HG03469 (cell line): ENCODE measurements at regions not wholly inside any gene's neighbourhood (a gene's known extent, or its start where the extent isn't known, plus 50 kb on each side); places are given as distances from the start of the nearest gene placed in this dataset.
"Not testable (repeated sequence)": the region's sequence is repeated elsewhere in the genome, so short reads cannot be mapped to it uniquely, and the experiment has no call there.

Experiments used
- ATAC-seq: cut with Tn5 transposase; IDR thresholded peaks from one replicate; pipeline ENCODE4 v1.9.1; 2021; ENCODE audit warnings: mild to moderate bottlenecking, moderate library complexity, moderate number of reproducible peaks; ENCODE audit not compliant: unreplicated experiment

DNA sequence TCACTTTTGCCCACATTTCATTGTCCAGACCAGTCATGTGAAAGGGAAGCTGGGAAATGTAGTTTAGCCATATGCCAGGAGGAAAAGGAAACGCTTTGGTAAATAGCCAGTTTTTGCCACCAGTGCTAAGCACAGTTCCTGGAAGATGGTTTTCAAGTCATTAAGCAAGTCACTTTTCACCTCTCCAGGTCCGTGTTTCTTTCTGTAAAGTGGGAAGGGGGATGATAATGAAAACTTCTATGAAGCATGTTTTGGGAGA lies 96.6 kb upstream of the TPTE start:
- ATAC-seq, result not testable (repeated sequence)

GRCh38 chr21:10425856-10426255 lies 95.5 kb upstream of the TPTE start:
- ATAC-seq, result no peak

DNA sequence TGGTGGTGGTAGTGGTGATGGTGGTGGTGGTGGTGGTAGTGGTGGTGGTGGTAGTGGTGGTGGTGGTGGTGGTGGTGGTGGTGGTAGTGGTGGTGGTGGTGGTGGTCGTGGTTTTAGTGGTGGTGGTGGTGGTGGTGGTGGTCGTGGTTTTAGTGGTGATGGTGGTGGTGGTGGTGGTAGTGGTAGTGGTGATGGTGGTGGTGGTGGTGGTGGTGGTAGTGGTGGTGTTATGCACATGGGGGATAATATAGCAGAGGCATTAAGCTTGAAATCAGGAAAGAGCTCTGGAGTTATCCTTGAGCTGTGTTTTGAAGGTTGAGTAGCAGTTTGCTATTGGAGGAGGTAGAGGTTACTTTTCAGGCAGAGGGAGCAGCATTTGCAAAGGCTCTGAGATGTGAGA lies 94.6 kb upstream of the TPTE start:
- ATAC-seq, result not testable (repeated sequence)

DNA sequence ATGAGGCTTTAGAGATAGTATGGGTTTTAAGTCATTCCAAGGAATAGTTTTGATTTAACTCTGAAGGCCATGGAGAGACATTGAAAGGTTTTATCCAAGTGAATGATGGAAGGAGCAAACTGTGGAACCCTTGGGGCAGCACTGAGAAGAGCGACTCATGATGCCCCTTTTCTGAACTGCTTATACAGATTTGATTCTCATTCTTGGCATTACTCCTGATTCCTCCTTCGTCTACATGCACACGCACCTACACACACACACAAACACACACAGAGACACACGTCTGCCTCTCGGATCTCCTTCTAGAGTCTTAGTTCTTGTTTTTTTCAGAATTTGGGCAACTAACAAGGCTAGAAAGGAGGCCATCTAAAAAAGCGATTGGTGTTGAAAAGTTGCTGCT lies 94.1 kb upstream of the TPTE start:
- not testable (repeated sequence) for ATAC-seq

- ATAC-seq, result not testable (repeated sequence)
These were observed 92.3 kb upstream of the TPTE start for GRCh38 chr21:10428981-10429534.

DNA sequence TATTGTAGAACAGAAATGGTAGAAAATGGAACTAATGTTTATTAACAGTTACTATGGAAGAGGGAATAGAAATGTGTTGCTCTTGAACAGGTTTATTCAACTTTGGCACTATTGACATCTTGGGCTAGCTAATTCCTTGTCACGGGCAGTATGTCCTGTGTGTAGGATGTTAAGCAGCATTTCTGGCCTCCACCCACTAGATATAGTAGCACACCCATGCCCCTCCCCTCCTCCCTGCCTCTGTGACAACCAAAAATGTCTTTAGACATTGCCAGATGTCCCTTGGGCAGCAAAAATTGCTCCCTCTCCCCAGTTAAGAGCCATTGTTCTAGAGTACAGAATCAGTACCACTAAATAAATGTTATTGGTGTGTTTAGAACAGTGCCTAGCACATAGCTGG lies 91.4 kb upstream of the TPTE start:
- ATAC-seq, result no peak

DNA sequence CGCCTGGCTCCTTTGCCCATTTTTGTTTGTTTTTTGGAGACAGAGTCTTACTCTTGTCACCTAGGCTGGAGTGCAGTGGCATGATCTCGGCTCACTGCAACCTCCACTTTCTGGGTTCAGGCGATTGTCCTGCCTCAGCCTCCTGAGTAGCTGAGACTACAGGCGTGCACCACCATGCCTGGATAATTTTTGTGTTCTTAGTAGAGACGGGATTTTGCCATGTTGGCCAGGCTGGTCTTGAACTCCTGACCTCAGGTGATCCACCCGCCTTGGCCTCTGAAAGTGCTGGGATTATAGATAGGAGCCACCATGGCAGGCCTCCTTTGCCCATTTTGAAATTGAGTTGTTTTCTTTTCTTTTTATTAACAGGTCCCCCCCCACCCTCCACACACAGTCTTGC lies 89.4 kb upstream of the TPTE start:
- not testable (repeated sequence) for ATAC-seq

DNA sequence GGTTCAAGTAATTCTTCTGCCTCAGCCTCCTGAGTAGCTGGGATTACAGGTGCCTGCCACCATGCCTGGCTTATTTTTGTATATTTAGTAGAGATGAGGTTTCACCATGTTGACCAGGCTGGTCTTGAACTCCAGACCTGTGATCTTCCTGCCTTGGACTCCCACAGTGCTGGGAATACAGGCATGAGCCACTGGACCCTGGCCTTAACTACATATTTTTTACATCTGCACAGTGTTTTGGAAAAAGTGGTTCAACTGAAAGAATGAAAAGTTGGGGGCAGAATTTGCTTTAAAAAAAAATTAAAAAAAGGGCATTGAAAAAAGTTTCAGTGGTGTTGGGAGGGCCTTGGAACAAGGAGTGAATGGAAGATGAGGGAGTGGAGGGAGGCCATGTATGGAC lies 88.9 kb upstream of the TPTE start:
- ATAC-seq, result not testable (repeated sequence)

DNA sequence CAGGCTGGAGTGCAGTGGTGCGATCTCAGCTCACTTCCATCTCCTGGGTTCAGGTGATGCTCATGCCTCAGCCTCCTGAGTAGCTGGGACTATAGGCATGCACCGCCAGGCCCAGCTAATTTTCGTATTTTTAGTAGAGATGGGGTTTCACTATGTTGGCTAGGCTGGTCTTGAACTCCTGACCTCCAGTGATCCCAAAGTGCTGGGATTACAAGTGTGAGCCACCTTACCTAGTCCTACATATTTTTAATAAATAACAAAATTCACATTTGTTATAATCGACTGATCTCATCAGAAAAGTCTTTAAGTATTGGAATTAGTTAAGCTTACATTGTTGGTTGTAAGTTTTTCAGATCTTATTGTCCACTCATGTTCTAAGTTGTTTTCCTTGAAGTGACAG lies 83.4 kb upstream of the TPTE start:
- not testable (repeated sequence) for ATAC-seq

DNA sequence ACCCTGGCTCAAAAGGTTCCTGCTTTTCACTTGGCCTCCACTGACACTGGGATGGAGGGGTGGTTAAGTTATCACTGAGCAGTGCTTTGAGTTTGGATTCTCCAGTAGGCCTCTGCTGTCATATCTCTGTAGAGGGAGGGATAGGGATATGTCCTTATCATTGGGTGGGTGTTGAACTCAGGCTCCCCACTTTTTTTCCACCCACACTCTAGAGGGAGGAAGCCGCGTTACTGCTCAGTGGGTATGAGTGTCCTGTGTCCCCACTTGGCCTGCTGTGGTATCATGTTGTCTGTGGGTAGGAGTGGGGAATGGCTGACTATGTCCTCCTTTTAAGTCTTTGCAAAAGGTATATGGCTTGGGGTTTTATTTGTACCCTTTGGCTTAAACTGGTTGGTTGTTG lies 80.7 kb upstream of the TPTE start:
- ATAC-seq, result not testable (repeated sequence)

DNA sequence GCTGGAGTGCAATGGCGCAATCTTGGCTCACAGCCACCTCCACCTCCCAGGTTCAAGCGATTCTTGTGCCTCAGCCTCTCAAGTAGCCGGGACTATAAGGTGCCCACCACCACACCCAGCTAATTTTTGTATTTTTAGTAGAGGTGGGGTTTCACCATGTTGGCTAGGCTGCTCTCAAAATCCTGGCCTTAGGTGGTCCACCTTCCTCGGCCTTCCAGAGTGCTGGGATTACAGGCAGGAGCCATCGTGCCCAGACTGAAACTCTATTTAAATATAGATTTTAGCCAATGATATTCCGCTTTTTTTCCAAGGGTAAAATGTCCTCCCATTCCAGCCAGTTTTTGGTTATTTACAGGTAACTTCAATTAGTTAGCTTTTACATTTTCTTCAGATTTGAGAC lies 79.4 kb upstream of the TPTE start:
- not testable (repeated sequence) for ATAC-seq

GRCh38 chr21:10445685-10446084 lies 75.7 kb upstream of the TPTE start:
- ATAC-seq, result not testable (repeated sequence)

DNA sequence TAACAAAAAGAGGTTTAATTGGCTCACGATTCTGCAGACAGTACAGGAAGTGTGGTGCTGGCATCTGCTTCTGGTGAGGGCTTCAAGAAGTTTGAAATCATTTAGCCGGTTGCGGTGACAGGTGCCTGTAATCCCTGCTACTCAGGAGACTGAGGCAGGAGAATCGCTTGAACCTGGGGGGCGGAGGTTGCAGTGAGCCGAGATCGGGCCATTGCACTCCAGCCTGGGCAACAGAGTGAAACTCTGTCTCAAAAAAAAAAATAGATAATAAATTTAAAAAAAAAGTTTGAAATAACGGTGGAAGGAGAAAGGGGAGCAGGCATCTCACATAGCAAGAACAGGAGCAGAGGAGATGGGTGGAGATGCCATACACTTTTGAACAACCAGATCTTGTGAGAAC lies 71.9 kb upstream of the TPTE start:
- not testable (repeated sequence) for ATAC-seq

DNA sequence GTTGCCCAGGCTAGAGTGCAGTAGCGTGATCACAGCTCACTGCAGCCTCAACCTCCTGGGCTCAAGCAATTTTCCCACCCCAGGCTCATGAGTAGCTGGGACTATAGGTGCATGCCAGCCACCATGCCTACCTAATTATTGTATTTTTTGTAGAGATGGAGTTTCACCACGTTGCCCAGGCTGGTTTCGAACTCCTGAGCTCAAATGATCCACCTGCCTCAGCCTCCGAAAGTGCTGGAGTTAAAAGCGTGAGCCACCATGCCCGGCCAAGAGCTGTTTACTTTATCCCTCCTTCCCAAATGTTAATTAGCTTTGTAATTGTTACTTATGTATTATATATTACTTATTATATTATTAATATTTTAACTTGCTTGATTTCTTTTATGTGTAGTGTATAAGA lies 70.1 kb upstream of the TPTE start:
- not testable (repeated sequence) for ATAC-seq

DNA sequence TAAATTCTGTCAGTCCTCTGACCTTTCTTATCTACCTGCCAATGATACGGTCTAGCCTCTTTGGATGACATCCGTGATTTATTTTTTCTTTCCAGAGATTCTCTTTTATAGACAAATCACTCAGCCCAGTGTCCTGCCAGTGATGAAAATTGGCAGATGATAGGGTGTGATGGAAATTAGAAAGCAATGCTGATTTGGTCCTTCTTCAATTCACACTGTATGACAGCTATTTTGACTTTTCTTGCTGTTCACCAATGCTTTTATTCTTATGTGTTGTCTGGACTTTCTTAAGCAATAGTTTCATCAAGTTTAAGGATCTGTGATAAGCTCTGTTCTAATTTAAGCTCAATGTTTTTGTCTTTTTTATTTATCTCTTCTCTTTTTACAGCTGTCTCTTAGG lies 63.6 kb upstream of the TPTE start:
- ATAC-seq, result not testable (repeated sequence)

DNA sequence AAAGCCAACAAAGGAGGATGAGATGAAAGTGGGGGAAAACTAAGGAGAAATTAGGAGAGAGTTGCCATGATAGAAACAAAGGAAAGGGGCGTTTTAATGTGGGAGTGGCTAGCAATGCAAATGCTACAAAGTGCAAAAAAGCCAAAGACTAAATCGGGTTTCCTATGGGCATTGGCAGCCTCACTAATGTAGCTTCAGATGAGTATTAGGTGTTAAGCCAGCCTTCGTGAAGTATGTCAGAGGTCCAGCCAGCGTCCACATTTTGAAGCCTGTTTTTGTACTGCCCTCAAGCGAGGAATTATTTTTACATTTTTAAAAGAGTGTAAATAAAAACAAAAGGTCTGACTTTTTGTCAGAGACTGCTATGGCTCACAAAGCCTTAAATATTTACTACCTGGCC lies 60.4 kb upstream of the TPTE start:
- ATAC-seq, result not testable (repeated sequence)

DNA sequence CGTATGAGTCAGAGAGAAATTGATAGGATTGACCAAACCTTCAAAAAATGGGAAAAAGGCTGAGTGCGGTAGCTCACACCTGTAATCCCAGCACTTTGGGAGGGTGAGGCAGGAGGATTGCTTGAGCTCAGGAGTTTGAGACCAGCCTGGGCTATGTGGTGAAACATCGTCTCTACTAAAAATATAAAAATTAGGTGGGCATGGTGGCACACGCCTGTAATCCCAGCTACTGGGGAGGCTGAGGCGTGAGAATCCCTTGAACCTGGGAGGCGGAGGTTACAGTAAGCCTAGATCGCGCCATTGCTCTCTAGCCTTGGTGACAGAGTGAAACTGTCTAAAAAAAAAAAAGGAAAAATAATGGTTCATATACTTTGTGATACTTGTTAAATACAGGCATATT lies 59.9 kb upstream of the TPTE start:
- ATAC-seq, result not testable (repeated sequence)

DNA sequence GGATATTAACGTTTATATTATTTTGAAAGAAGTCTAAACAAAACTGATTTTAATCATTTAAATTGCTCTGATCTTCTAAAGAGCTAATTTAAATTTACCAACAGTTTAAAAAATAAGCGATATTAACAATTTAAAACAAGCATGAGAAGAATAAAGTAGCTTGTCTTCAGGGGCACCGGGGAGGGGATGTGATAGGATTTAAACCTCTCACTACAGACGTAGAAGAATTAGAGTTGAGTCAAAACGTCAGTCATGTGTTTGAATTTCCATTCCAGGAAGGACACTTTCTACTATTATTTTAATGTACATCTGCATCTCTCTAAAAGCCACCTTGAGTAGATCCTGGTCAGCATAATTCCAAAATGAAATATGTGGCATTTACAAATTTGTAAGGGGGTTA lies 58.2 kb upstream of the TPTE start:
- ATAC-seq, result no peak

DNA sequence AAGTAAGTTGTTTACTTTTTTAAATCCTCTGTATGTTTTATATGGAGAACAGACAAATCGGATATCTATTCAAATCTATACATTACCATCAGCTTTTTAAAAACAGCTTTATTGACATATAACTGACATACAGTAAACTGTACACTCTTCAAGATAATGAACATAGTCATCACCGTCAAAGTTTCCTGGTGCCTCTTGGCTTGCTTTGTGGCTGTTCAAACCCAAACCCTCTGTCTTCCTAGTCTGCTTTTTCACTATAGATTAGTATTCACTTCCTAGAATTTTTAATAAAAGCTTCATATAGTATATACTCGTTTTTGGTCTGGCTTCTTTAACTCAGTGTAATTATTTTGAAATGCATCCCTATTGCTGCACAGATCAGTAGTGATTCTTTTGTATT lies 56.4 kb upstream of the TPTE start:
- ATAC-seq, result no peak

- ATAC-seq, result not testable (repeated sequence)
These were observed 55.8 kb upstream of the TPTE start for GRCh38 chr21:10465524-10466110.

- ATAC-seq, result no peak
These were observed 55.2 kb upstream of the TPTE start for GRCh38 chr21:10466200-10466599.
